SK-N-SH treated with all-trans-retinoic acid at 6 μM for 48 hours (cell line): ENCODE measurements at regions not wholly inside any gene's neighbourhood (a gene's known extent, or its start where the extent isn't known, plus 50 kb on each side); places are given as distances from the start of the nearest gene placed in this dataset.

Experiments used
- CSDC2 ChIP-seq: fragments of 250-450 bp; sonication (Bioruptor Pico); IDR thresholded peaks from 2 replicates; pipeline ENCODE4 v1.5.0; 2020; ENCODE audit warnings: mild to moderate bottlenecking, moderate library complexity
- CSRNP3 ChIP-seq: fragments of 250-450 bp; sonication (Bioruptor Pico); IDR thresholded peaks from 2 replicates; pipeline ENCODE4 v1.5.1; 2021; ENCODE audit warnings: mild to moderate bottlenecking, moderate library complexity
- ZFP3 ChIP-seq: fragments of 250-450 bp; sonication (Bioruptor Pico); IDR thresholded peaks from 2 replicates; pipeline ENCODE4 v1.5.0; 2020; ENCODE audit warnings: mild to moderate bottlenecking, moderate library complexity
- ZFP30 ChIP-seq: fragments of 450-650 bp; formaldehyde crosslinking; IDR thresholded peaks from 2 replicates; pipeline ENCODE4 v1.5.0; 2022; ENCODE audit warnings: mild to moderate bottlenecking, moderate library complexity
- ZNF565 ChIP-seq: fragments of 450-650 bp; formaldehyde crosslinking; conservative IDR thresholded peaks from 2 replicates; pipeline ENCODE4 v1.5.0; 2020; ENCODE audit warnings: low read depth, mild to moderate bottlenecking, moderate library complexity
- TF ChIP-seq, protein P1 (sequence below): fragments of 250-450 bp; sonication (Bioruptor Pico); IDR thresholded peaks from 2 replicates; pipeline ENCODE4 v1.8.0; 2020; ENCODE audit warnings: mild to moderate bottlenecking, moderate library complexity, borderline replicate concordance
- TF ChIP-seq, protein P2 (sequence below): fragments of 250-450 bp; sonication (Bioruptor Pico); IDR thresholded peaks from 2 replicates; pipeline ENCODE4 v1.5.1; 2020; ENCODE audit warnings: low read depth, mild to moderate bottlenecking, moderate library complexity

GRCh38 chr9:85428230-85428629 is 313.5 kb downstream of the AGTPBP1 start:
- no peak for TF ChIP-seq CSRNP3
- TF ChIP-seq ZFP30 (CRISPR knock-in tag), result no peak
- no peak for TF ChIP-seq ZNF565 (CRISPR knock-in tag)
- TF ChIP-seq ZFP3 (CRISPR knock-in tag), result no peak
- TF ChIP-seq, protein P1, sequence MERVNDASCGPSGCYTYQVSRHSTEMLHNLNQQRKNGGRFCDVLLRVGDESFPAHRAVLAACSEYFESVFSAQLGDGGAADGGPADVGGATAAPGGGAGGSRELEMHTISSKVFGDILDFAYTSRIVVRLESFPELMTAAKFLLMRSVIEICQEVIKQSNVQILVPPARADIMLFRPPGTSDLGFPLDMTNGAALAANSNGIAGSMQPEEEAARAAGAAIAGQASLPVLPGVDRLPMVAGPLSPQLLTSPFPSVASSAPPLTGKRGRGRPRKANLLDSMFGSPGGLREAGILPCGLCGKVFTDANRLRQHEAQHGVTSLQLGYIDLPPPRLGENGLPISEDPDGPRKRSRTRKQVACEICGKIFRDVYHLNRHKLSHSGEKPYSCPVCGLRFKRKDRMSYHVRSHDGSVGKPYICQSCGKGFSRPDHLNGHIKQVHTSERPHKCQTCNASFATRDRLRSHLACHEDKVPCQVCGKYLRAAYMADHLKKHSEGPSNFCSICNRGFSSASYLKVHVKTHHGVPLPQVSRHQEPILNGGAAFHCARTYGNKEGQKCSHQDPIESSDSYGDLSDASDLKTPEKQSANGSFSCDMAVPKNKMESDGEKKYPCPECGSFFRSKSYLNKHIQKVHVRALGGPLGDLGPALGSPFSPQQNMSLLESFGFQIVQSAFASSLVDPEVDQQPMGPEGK (CRISPR knock-in tag), result no peak
- no peak for TF ChIP-seq CSDC2 (CRISPR knock-in tag)
- TF ChIP-seq, protein P2, sequence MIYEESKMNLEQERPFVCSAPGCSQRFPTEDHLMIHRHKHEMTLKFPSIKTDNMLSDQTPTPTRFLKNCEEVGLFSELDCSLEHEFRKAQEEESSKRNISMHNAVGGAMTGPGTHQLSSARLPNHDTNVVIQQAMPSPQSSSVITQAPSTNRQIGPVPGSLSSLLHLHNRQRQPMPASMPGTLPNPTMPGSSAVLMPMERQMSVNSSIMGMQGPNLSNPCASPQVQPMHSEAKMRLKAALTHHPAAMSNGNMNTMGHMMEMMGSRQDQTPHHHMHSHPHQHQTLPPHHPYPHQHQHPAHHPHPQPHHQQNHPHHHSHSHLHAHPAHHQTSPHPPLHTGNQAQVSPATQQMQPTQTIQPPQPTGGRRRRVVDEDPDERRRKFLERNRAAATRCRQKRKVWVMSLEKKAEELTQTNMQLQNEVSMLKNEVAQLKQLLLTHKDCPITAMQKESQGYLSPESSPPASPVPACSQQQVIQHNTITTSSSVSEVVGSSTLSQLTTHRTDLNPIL (CRISPR knock-in tag), result no peak
